ENCODE measurements at regions not wholly inside any gene's neighbourhood (a gene's known extent, or its start where the extent isn't known, plus 50 kb on each side); places are given as distances from the start of the nearest gene placed in this dataset.

DNA sequence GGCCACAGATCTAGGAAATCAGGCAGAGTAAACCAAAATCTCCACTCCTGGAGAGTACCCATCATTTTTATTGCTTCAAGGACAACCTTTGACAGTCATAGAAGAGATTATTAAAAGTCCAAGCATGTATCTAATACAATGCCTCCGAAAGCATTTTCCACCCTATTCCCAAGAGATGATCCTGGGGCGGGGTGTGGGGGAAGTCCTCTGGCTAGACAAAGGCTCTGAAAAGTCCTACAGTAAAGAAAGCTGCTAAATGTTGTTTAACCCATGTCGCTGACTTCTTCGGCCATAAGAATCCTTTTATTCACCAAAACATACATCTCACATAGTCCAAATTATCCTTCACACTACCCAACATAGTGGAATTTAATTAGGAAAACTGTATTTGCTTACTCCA lies 115.7 kb upstream of the STT3B start:
- DNase-seq (ENCODE audit: low read depth, low spot score), result no peak
- TF ChIP-seq CTCF (conservative IDR thresholded peaks at IDR 0.05), result no peak
- Mint-ChIP-seq H3K4me3 (no peak overlapping the region), H3K36me3 (ENCODE audit: low read depth) (no peaks in the 10 kb centered on the region), H3K27ac (ENCODE audit: unreplicated experiment) (no peak overlapping the region), H3K4me1 (peaks cover 8% of the 10 kb centered on the region), H3K9me3 (peaks cover 5% of the 10 kb centered on the region), H3K27me3 (ENCODE audit: low read depth) (no peaks in the 10 kb centered on the region)

GRCh38 chr3:31417486-31417885 lies 115.2 kb upstream of the STT3B start:
- no peak overlapping the region for H3K27ac Mint-ChIP-seq (ENCODE audit: unreplicated experiment)
- TF ChIP-seq CTCF (conservative IDR thresholded peaks at IDR 0.05), result no peak
- H3K9me3 Mint-ChIP-seq, result peaks cover 5% of the 10 kb centered on the region
- no peak for DNase-seq (ENCODE audit: low read depth, low spot score)
- no peaks in the 10 kb centered on the region for H3K36me3 Mint-ChIP-seq (ENCODE audit: low read depth)
- H3K4me1 Mint-ChIP-seq, result peaks cover 8% of the 10 kb centered on the region
- H3K4me3 Mint-ChIP-seq, result no peak overlapping the region
- no peaks in the 10 kb centered on the region for H3K27me3 Mint-ChIP-seq (ENCODE audit: low read depth)

DNA sequence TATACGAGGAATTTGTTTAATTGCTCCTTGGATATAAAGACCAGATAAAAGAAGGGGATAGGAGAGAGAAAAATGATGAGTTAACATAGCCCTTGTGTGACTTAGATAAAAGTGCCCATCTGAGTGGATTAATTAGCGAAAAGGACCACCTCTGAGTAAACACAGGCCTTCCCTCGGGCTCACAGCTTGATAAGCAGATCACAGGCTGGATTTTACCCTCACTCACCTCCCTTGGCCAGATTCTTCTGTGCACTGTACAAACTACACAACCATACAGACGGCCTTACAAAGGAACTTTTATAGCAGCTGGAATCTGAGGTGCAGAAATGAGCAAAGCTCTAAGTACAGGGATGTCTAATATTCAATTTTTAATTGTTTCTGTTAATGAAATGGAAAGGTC lies 112.4 kb upstream of the STT3B start:
- DNase-seq (ENCODE audit: low read depth, low spot score), result no peak
- no peak for TF ChIP-seq CTCF (conservative IDR thresholded peaks at IDR 0.05)
- H3K27me3 Mint-ChIP-seq (ENCODE audit: low read depth), result no peaks in the 10 kb centered on the region
- H3K36me3 Mint-ChIP-seq (ENCODE audit: low read depth), result peaks cover 5% of the 10 kb centered on the region
- H3K4me1 Mint-ChIP-seq, result peaks cover 16% of the 10 kb centered on the region
- no peak overlapping the region for H3K4me3 Mint-ChIP-seq
- peaks cover 13% of the 10 kb centered on the region for H3K9me3 Mint-ChIP-seq
- H3K27ac Mint-ChIP-seq (ENCODE audit: unreplicated experiment), result no peak overlapping the region

DNA sequence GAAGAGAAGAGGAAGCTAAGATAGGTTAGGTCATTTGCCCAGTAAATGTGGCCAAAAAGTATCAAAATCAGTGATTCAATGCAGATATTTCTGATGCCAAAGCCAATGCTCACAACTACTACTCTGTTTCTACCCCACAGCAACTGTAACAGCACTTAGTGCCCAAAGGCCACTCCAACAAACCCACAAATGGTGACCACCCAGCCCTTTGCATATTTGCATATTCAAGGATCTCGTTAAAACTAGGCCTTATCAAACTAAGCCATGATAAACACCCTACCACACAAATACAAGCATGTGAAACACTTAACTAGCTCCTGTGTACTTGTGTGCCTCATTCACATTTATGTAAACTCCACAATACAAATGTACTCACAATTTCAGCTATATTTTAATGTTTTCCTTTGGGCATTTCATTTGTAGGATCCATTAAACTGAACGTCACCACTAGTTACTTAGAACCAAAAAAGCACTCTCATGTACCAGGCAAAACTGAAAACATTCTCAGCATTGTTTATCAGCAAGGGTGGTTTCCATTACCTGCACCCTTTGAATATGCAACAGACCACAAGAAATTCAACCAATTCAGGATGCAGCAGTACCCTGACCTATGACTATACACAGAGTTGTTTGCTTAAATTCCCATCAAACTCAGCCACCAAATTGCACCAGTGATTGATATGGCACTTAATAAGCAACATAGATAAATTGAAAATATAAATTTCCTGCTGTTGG lies 111.2 kb upstream of the STT3B start:
- Mint-ChIP-seq H3K4me3 (no peak overlapping the region), H3K9me3 (peaks cover 18% of the 10 kb centered on the region), H3K27ac (ENCODE audit: unreplicated experiment) (no peak overlapping the region), H3K36me3 (ENCODE audit: low read depth) (peaks cover 9% of the 10 kb centered on the region), H3K4me1 (peaks cover 16% of the 10 kb centered on the region), H3K27me3 (ENCODE audit: low read depth) (no peaks in the 10 kb centered on the region)
- no peak for TF ChIP-seq CTCF (conservative IDR thresholded peaks at IDR 0.05)
- no peak for DNase-seq (ENCODE audit: low read depth, low spot score)

- no peak for TF ChIP-seq CTCF (conservative IDR thresholded peaks at IDR 0.05)
- H3K27ac Mint-ChIP-seq (ENCODE audit: unreplicated experiment), result no peak overlapping the region
Observed at GRCh38 chr3:31422237-31422636, 110.5 kb upstream of the STT3B start.

More at GRCh38 chr3:31422237-31422636, 110.5 kb upstream of the STT3B start:
- Mint-ChIP-seq H3K36me3 (ENCODE audit: low read depth) (peaks cover 9% of the 10 kb centered on the region), H3K4me3 (no peak overlapping the region), H3K4me1 (peaks cover 12% of the 10 kb centered on the region), H3K9me3 (peaks cover 18% of the 10 kb centered on the region), H3K27me3 (ENCODE audit: low read depth) (no peaks in the 10 kb centered on the region)
- no peak for DNase-seq (ENCODE audit: low read depth, low spot score)

Measured in neural crest cell (in vitro differentiated cells).